Fibroblast of skin of left quadriceps (primary cell): ENCODE measurements at regions not wholly inside any gene's neighbourhood (a gene's known extent, or its start where the extent isn't known, plus 50 kb on each side); places are given as distances from the start of the nearest gene placed in this dataset.

Experiments used
- DNase-seq, 2 experiments: peaks; one replicate each; pipeline ENCODE4 v3.0.0-alpha.2; 2013; ENCODE audit warnings: low read depth in 2 of 2

DNA sequence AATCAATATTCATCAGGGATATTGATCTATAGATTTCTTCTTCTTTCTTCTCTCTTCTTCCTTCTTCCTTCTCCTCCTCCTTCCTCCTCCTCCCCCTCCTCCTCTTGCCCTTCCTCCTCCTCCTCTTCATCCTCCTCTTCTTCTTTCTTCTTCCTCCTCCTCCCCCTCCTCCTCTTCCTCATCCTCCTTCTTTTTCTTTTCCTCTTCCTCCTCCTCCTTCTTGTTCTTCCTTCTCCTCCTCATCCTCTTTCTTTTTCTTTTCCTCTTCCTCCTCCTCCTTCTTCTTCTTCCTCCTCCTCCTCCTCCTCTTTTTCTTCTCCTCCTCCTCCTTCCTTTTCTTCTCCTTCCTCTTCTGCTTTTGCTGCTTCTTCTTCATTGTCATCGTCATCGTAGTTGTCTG lies 52.4 kb upstream of the SERINC1 start:
- DNase-seq = no peak

GRCh38 chr6:122530440-122531046 lies 58.9 kb upstream of the SERINC1 start:
- DNase-seq = peak; percentile 20 to 32

DNA sequence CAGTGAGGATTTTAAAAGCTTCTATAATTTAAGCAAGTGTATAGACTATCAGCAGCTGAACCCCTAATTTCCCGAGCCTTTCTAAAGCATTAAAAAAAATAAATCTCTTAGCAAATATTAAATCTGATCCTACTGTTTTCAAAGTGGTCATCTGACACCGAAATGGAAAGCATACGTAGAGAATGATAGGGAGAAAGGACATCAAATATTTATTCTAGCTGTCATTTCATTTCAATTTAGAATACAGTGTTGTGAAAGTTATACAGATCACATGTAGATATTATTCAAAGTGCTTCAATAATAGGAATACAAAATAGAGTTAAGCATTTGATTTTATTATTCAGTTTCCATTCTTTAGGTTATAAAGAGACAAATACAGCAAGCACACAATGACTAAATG lies 61.9 kb upstream of the PKIB start:
- DNase-seq = no peak

DNA sequence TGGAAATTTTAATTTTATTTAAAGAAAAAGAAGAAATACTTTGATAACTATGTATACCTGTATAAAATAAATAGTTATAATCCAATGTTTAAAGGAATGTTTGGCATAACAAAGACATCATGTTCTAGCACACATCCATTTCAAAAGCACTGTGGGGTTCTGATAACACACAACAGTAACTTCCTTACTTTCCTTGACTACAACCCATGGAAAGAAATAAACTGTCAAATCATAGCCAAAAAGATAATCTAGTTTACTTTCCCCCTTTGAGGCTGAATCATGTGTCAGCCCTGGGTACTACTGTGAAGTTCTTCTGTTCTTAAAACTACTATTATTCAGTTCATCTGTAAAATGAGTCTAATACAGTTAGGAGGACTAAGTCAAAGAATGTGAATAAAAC lies 61.4 kb upstream of the PKIB start:
- DNase-seq = no peak

DNA sequence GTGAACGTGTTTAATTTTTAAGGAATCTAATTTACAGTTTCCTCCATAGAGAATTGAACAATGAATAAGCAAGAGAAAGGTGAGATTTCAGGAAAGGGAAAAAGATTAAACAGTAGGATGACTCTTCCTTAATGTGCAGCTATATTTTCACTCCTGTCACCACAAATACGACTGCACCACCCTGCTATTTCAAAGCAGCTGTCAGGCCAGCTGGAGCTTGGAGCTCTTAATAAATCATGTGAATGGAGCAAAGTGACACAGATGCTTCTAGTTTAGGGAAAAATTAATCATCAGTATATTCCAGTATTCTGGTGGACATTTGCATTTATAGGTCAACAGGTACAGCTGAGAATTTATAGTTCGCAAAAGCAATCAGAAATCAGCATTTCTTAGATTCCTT lies 56.5 kb upstream of the PKIB start:
- DNase-seq = no peak

- DNase-seq = no peak
Measured at GRCh38 chr6:122555561-122555960, 54.6 kb upstream of the PKIB start.

GRCh38 chr6:122558080-122558479 lies 52.1 kb upstream of the PKIB start:
- DNase-seq = no peak
